Cardiac muscle cell (in vitro differentiated cells and primary cell): ENCODE measurements at regions not wholly inside any gene's neighbourhood (a gene's known extent, or its start where the extent isn't known, plus 50 kb on each side); places are given as distances from the start of the nearest gene placed in this dataset.

Experiments
- DNase-seq, 2 donors: peaks; one replicate each; pipeline versions ENCODE4 v3.0.0 to v3.0.0-alpha.2; 2010 to 2017; ENCODE audit warnings: low read depth in 1 of 2, low spot score in 1 of 2
- H3K27ac ChIP-seq: fragments of 200-600 bp; sonication (generic); 2 replicates; pipeline ENCODE4 v1.5.1; 2016
- H3K27me3 ChIP-seq: fragments of 200-600 bp; sonication (generic); 2 replicates; pipeline ENCODE4 v1.6.0; 2016; ENCODE audit warnings: control low read depth
- H3K36me3 ChIP-seq: fragments of 200-600 bp; sonication (generic); 2 replicates; pipeline ENCODE4 v1.5.1; 2016; ENCODE audit warnings: control low read depth
- H3K4me1 ChIP-seq: fragments of 200-600 bp; sonication (generic); 2 replicates; pipeline ENCODE4 v1.8.1; 2017; ENCODE audit warnings: low read depth, mild to moderate bottlenecking, mixed run types
- H3K4me3 ChIP-seq: fragments of 200-600 bp; sonication (generic); 2 replicates; pipeline ENCODE4 v1.5.1; 2016; ENCODE audit warnings: mild to moderate bottlenecking
- H3K9me3 ChIP-seq: fragments of 200-600 bp; sonication (generic); 2 replicates; pipeline ENCODE4 v1.5.1; 2017; ENCODE audit warnings: low read depth, mild to moderate bottlenecking, control low read depth
- CTCF ChIP-seq: IDR thresholded peaks from 2 replicates; pipeline ENCODE4 v1.5.1; 2012; ENCODE audit warnings: low read depth, mild to moderate bottlenecking, low read length

GRCh38 chr7:68904630-68905029, 693.6 kb upstream of the AUTS2 start:
- Histone ChIP-seq H3K9me3 (no peaks in the 10 kb centered on the region), H3K36me3 (no peaks in the 10 kb centered on the region), H3K27me3 (no peaks in the 10 kb centered on the region), H3K4me1 (no peaks in the 10 kb centered on the region), H3K4me3 (no peak overlapping the region), H3K27ac (no peak overlapping the region)
- peak in 1 of 2 donors; percentile 64 for DNase-seq
- TF ChIP-seq CTCF, result no peak

- Histone ChIP-seq H3K36me3 (no peaks in the 10 kb centered on the region), H3K27ac (no peak overlapping the region), H3K27me3 (no peaks in the 10 kb centered on the region), H3K4me3 (no peak overlapping the region), H3K4me1 (no peaks in the 10 kb centered on the region), H3K9me3 (no peaks in the 10 kb centered on the region)
- no peak for TF ChIP-seq CTCF
- DNase-seq, result no peak
Measured at GRCh38 chr7:68911754-68912153, 686.5 kb upstream of the AUTS2 start.

- no peak for DNase-seq
- no peak overlapping the region for H3K27ac ChIP-seq
- TF ChIP-seq CTCF, result no peak
Measured at GRCh38 chr7:68914006-68914405, 684.3 kb upstream of the AUTS2 start.

GRCh38 chr7:68917041-68917651, 681.1 kb upstream of the AUTS2 start:
- Histone ChIP-seq H3K4me1 (no peaks in the 10 kb centered on the region), H3K9me3 (no peaks in the 10 kb centered on the region)
- no peak for DNase-seq

More at GRCh38 chr7:68914006-68914405, 684.3 kb upstream of the AUTS2 start:
- Histone ChIP-seq H3K36me3 (no peaks in the 10 kb centered on the region), H3K9me3 (no peaks in the 10 kb centered on the region), H3K27me3 (no peaks in the 10 kb centered on the region), H3K4me3 (no peak overlapping the region), H3K4me1 (no peaks in the 10 kb centered on the region)

GRCh38 chr7:68918621-68919020, 679.7 kb upstream of the AUTS2 start:
- Histone ChIP-seq H3K4me3 (no peak overlapping the region), H3K27ac (no peak overlapping the region), H3K4me1 (no peaks in the 10 kb centered on the region), H3K9me3 (no peaks in the 10 kb centered on the region), H3K36me3 (no peaks in the 10 kb centered on the region), H3K27me3 (no peaks in the 10 kb centered on the region)
- no peak for TF ChIP-seq CTCF
- DNase-seq, result no peak

More at GRCh38 chr7:68917041-68917651, 681.1 kb upstream of the AUTS2 start:
- H3K4me3 ChIP-seq, result no peak overlapping the region
- no peaks in the 10 kb centered on the region for H3K36me3 ChIP-seq
- H3K27ac ChIP-seq, result no peak overlapping the region
- H3K27me3 ChIP-seq, result no peaks in the 10 kb centered on the region
- TF ChIP-seq CTCF, result no peak
